ENCODE measurements at regions not wholly inside any gene's neighbourhood (a gene's known extent, or its start where the extent isn't known, plus 50 kb on each side); places are given as distances from the start of the nearest gene placed in this dataset.

GRCh38 chr3:83251490-83251889, 1490.0 kb upstream of the GBE1 start:
- no peak for DNase-seq (ENCODE audit: low read depth)

- no peak for DNase-seq (ENCODE audit: low read depth)
Measured at GRCh38 chr3:83250613-83251012, 1489.2 kb upstream of the GBE1 start.

- peak; percentile 23 for DNase-seq (ENCODE audit: low read depth)
Measured at GRCh38 chr3:83248454-83248853, 1487.0 kb upstream of the GBE1 start.

GRCh38 chr3:83235180-83235814, 1473.9 kb upstream of the GBE1 start:
- DNase-seq (ENCODE audit: low read depth): no peak

GRCh38 chr3:83233715-83234114, 1472.3 kb upstream of the GBE1 start:
- no peak for DNase-seq (ENCODE audit: low read depth)

GRCh38 chr3:83230841-83231240, 1469.4 kb upstream of the GBE1 start:
- no peak for DNase-seq (ENCODE audit: low read depth)

GRCh38 chr3:83230376-83230775, 1468.9 kb upstream of the GBE1 start:
- DNase-seq (ENCODE audit: low read depth): no peak

GRCh38 chr3:83226751-83227150, 1465.3 kb upstream of the GBE1 start:
- no peak for DNase-seq (ENCODE audit: low read depth)

- DNase-seq (ENCODE audit: low read depth): peak; percentile 5
Measured at GRCh38 chr3:83224101-83224868, 1462.8 kb upstream of the GBE1 start.

GRCh38 chr3:83218383-83219200, 1457.1 kb upstream of the GBE1 start:
- DNase-seq (ENCODE audit: low read depth): peak; percentile 25

GRCh38 chr3:83217595-83218118, 1456.2 kb upstream of the GBE1 start:
- DNase-seq (ENCODE audit: low read depth): peak; percentile 59

- peak; percentile 12 for DNase-seq (ENCODE audit: low read depth)
Measured at GRCh38 chr3:83216919-83217594, 1455.6 kb upstream of the GBE1 start.

GRCh38 chr3:83195243-83195642, 1433.8 kb upstream of the GBE1 start:
- DNase-seq (ENCODE audit: low read depth): no peak

GRCh38 chr3:83193526-83193925, 1432.1 kb upstream of the GBE1 start:
- no peak for DNase-seq (ENCODE audit: low read depth)

GRCh38 chr3:83189634-83190033, 1428.2 kb upstream of the GBE1 start:
- no peak for DNase-seq (ENCODE audit: low read depth)

GRCh38 chr3:83169473-83169872, 1408.0 kb upstream of the GBE1 start:
- no peak for DNase-seq (ENCODE audit: low read depth)

- no peak for DNase-seq (ENCODE audit: low read depth)
Measured at GRCh38 chr3:83150896-83151295, 1389.5 kb upstream of the GBE1 start.

GRCh38 chr3:83140983-83141382, 1379.5 kb upstream of the GBE1 start:
- no peak for DNase-seq (ENCODE audit: low read depth)

- no peak for DNase-seq (ENCODE audit: low read depth)
Measured at GRCh38 chr3:83131236-83131635, 1369.8 kb upstream of the GBE1 start.

GRCh38 chr3:83122774-83123350, 1361.4 kb upstream of the GBE1 start:
- no peak for DNase-seq (ENCODE audit: low read depth)

GRCh38 chr3:83093222-83093572, 1331.8 kb upstream of the GBE1 start:
- DNase-seq (ENCODE audit: low read depth): no peak

Data from Daoy (cell line).